CD14-positive monocyte (primary cell): ENCODE measurements at regions not wholly inside any gene's neighbourhood (a gene's known extent, or its start where the extent isn't known, plus 50 kb on each side); places are given as distances from the start of the nearest gene placed in this dataset.

ENCODE experiments used
- DNase-seq, 3 donors: peaks; one replicate each; pipeline ENCODE4 v3.0.0-alpha.2; 2011 to 2022
- H2AFZ ChIP-seq: 2 replicates; pipeline ENCODE4 v1.6.0; 2012; ENCODE audit warnings: mild to moderate bottlenecking, low read depth, low read length, inconsistent platforms; ENCODE audit not compliant: insufficient read depth, poor library complexity, severe bottlenecking
- H3K27ac ChIP-seq, 2 donors: 1 replicate in 1 of 2; 2 replicates in 1 of 2; pipeline ENCODE4 v1.5.1; 2012 to 2013; ENCODE audit warnings: low read length in 2 of 2, control low read depth in 1 of 2, inconsistent platforms in 1 of 2, low read depth in 1 of 2, mild to moderate bottlenecking in 1 of 2
- H3K27me3 ChIP-seq, 2 donors: one replicate each; pipeline versions ENCODE4 v1.6.0 to v1.6.1; 2011 to 2013; ENCODE audit warnings: low read length in 2 of 2; ENCODE audit not compliant: control insufficient read depth in 2 of 2, insufficient read depth in 2 of 2
- H3K36me3 ChIP-seq, 2 donors: replicated peaks in 1 of 2; 1 replicate in 1 of 2; 2 replicates in 1 of 2; pipeline versions ENCODE4 v1.5.1 to v1.6.1; 2012 to 2013; ENCODE audit warnings: low read length in 2 of 2, control low read depth in 1 of 2, inconsistent platforms in 1 of 2, mild to moderate bottlenecking in 1 of 2; ENCODE audit not compliant: insufficient read depth in 2 of 2, control insufficient read depth in 1 of 2
- H3K4me1 ChIP-seq, 2 donors: 1 replicate in 1 of 2; 2 replicates in 1 of 2; pipeline versions ENCODE4 v1.5.1 to v1.6.1; 2012 to 2013; ENCODE audit warnings: low read length in 2 of 2, control low read depth in 1 of 2, inconsistent platforms in 1 of 2, mild to moderate bottlenecking in 1 of 2, moderate library complexity in 1 of 2; ENCODE audit not compliant: insufficient read depth in 2 of 2, control insufficient read depth in 1 of 2
- H3K4me2 ChIP-seq: replicated peaks from 2 replicates; pipeline ENCODE3; 2012; ENCODE audit warnings: low read length, moderate library complexity, mild to moderate bottlenecking; ENCODE audit not compliant: poor library complexity, severe bottlenecking; ENCODE audit errors: extremely low read depth
- H3K4me3 ChIP-seq, 3 experiments: fragments of 200-600 bp in 1 of 3; sonication (generic) in 1 of 3; replicated peaks in 1 of 3; 1 replicate in 2 of 3; 2 replicates in 1 of 3; pipeline ENCODE4 v1.5.1; 2011 to 2013; ENCODE audit warnings: low read length in 3 of 3, mild to moderate bottlenecking in 3 of 3, control low read depth in 2 of 3, low read depth in 2 of 3, inconsistent platforms in 1 of 3, moderate library complexity in 1 of 3
- H3K79me2 ChIP-seq: 2 replicates; pipeline ENCODE4 v1.6.0; 2012; ENCODE audit warnings: mild to moderate bottlenecking, control low read depth, inconsistent platforms, low read length, moderate library complexity; ENCODE audit not compliant: insufficient read depth
- H3K9ac ChIP-seq: 2 replicates; pipeline ENCODE4 v1.6.0; 2017; ENCODE audit warnings: low read length, mild to moderate bottlenecking; ENCODE audit not compliant: insufficient read depth, poor library complexity, severe bottlenecking
- H3K9me3 ChIP-seq, 2 donors: replicated peaks in 1 of 2; 1 replicate in 1 of 2; 2 replicates in 1 of 2; pipeline versions ENCODE4 v1.5.1 to v1.6.1; 2012 to 2013; ENCODE audit warnings: low read length in 2 of 2, control low read depth in 1 of 2; ENCODE audit not compliant: control insufficient read depth in 1 of 2, insufficient read depth in 1 of 2
- H4K20me1 ChIP-seq: 2 replicates; pipeline ENCODE4 v1.6.0; 2012; ENCODE audit warnings: mild to moderate bottlenecking, low read length, control low read depth, moderate library complexity; ENCODE audit not compliant: insufficient read depth
- H3K27ac Mint-ChIP-seq, 7 donors: one replicate each; pipeline ENCODE4 v1.8.0; 2020; ENCODE audit warnings: mild to moderate bottlenecking in 7 of 7, mixed read lengths in 7 of 7, moderate library complexity in 6 of 7, inconsistent platforms in 2 of 7
- H3K27me3 Mint-ChIP-seq, 3 donors: one replicate each; pipeline ENCODE4 v1.8.0; 2021 to 2022; ENCODE audit warnings: low read depth in 3 of 3, mild to moderate bottlenecking in 3 of 3, mixed read lengths in 3 of 3, moderate library complexity in 3 of 3, inconsistent platforms in 1 of 3
- H3K36me3 Mint-ChIP-seq, 2 donors: one replicate each; pipeline ENCODE4 v1.8.0; 2020; ENCODE audit warnings: mixed read lengths in 2 of 2, inconsistent platforms in 1 of 2, mild to moderate bottlenecking in 1 of 2
- H3K4me1 Mint-ChIP-seq: one replicate; pipeline ENCODE4 v1.8.0; 2020; ENCODE audit warnings: mild to moderate bottlenecking, mixed read lengths
- H3K4me3 Mint-ChIP-seq, 2 donors: one replicate each; pipeline ENCODE4 v1.8.0; 2020; ENCODE audit warnings: mild to moderate bottlenecking in 2 of 2, mixed read lengths in 2 of 2, moderate library complexity in 1 of 2
- H3K9me3 Mint-ChIP-seq, 7 donors: one replicate each; pipeline ENCODE4 v1.8.0; 2020 to 2022; ENCODE audit warnings: mixed read lengths in 7 of 7, mild to moderate bottlenecking in 6 of 7, moderate library complexity in 6 of 7, inconsistent platforms in 2 of 7
- CTCF ChIP-seq: fragments of 200-600 bp; IDR thresholded peaks from one replicate; pipeline ENCODE4 v1.8.0; 2022; ENCODE audit warnings: antibody characterized with exemption, mild to moderate bottlenecking
- WGBS: methylation state at CpG from one replicate; pipeline ENCODE4 v1.1.5; 2013; ENCODE audit warnings: missing lambda C conversion rate; ENCODE audit not compliant: insufficient coverage; 5-methylcytosine and 5-hydroxymethylcytosine counted together
- intact Hi-C, 2 donors: fragments of 100-400 bp; cut with micrococcal nuclease; formaldehyde crosslinking; loops; one replicate each; pipeline versions ENCODE4 v1.15.0 to v1.15.1; 2023

- H3K4me1 Mint-ChIP-seq: peaks cover 7% of the 10 kb centered on the region
- 17% methylated on average over 1 of the region's 1 CpG for WGBS
- no peaks in the 10 kb centered on the region for H3K36me3 Mint-ChIP-seq
- Histone ChIP-seq H3K27ac (no peak overlapping the region), H3K36me3 (no peaks in the 10 kb centered on the region), H3K79me2 (no peaks in the 10 kb centered on the region), H2AFZ (no peak overlapping the region), H4K20me1 (no peaks in the 10 kb centered on the region), H3K4me2 (no peak overlapping the region), H3K9me3 (peaks cover 0 to 6% of the 10 kb centered on the region in 2 donors), H3K9ac (no peak overlapping the region), H3K27me3 (no peaks in the 10 kb centered on the region), H3K4me1 (peaks cover 0 to 4% of the 10 kb centered on the region in 2 donors), H3K4me3 (no peak overlapping the region)
- intact Hi-C loops: no loop called here
- peaks cover 3 to 15% (median 5%) of the 10 kb centered on the region in 7 donors for H3K9me3 Mint-ChIP-seq
- peaks cover 0 to 2% (median 0%) of the 10 kb centered on the region in 3 donors for H3K27me3 Mint-ChIP-seq
- no peak for DNase-seq
- no peak overlapping the region for H3K4me3 Mint-ChIP-seq
- no peak for TF ChIP-seq CTCF
- peak overlapping the region in 1 of 7 donors; percentile 15 for H3K27ac Mint-ChIP-seq
Measured at GRCh38 chr14:57038689-57039088, 228.4 kb upstream of the OTX2 start.

GRCh38 chr14:57031474-57031873, 221.2 kb upstream of the OTX2 start:
- H3K79me2 ChIP-seq: no peaks in the 10 kb centered on the region
- H2AFZ ChIP-seq: no peak overlapping the region
- Mint-ChIP-seq H3K27me3 (no peaks in the 10 kb centered on the region), H3K9me3 (peaks cover 2 to 14% (median 6%) of the 10 kb centered on the region in 7 donors), H3K4me3 (no peak overlapping the region), H3K4me1 (no peaks in the 10 kb centered on the region), H3K27ac (no peak overlapping the region), H3K36me3 (no peaks in the 10 kb centered on the region)
- WGBS: no CpG with 5 or more reads among the region's 1 CpG
- H3K27ac ChIP-seq: no peak overlapping the region
- H3K4me2 ChIP-seq: no peak overlapping the region
- no peaks in the 10 kb centered on the region for H4K20me1 ChIP-seq
- H3K36me3 ChIP-seq: no peaks in the 10 kb centered on the region
- DNase-seq: no peak
- no peak overlapping the region for H3K9ac ChIP-seq
- no peak for TF ChIP-seq CTCF
- intact Hi-C loops: no loop called here
- H3K27me3 ChIP-seq: no peaks in the 10 kb centered on the region
- no peaks in the 10 kb centered on the region for H3K4me1 ChIP-seq
- H3K4me3 ChIP-seq: no peak overlapping the region
- H3K9me3 ChIP-seq: peaks cover 6 to 18% of the 10 kb centered on the region in 2 donors
